Liver (tissue), 3 donors: ENCODE measurements at regions not wholly inside any gene's neighbourhood (a gene's known extent, or its start where the extent isn't known, plus 50 kb on each side); places are given as distances from the start of the nearest gene placed in this dataset.

Source experiments
- EGR1 ChIP-seq, 2 donors: IDR thresholded peaks; 2 replicates each; pipeline ENCODE4 v1.6.1; 2016 to 2018; ENCODE audit warnings: antibody characterized with exemption in 2 of 2, low read depth in 2 of 2
- GABPA ChIP-seq, 2 donors: IDR thresholded peaks in 1 of 2; conservative IDR thresholded peaks in 1 of 2; 2 replicates each; pipeline ENCODE4 v1.6.1; 2016; ENCODE audit warnings: antibody characterized with exemption in 2 of 2, mild to moderate bottlenecking in 1 of 2, moderate library complexity in 1 of 2
- SP1 ChIP-seq: IDR thresholded peaks from 2 replicates; pipeline ENCODE4 v1.6.1; 2018; ENCODE audit warnings: antibody characterized with exemption, mild to moderate bottlenecking
- YY1 ChIP-seq: IDR thresholded peaks from 2 replicates; pipeline ENCODE4 v1.6.1; 2016; ENCODE audit warnings: antibody characterized with exemption, mild to moderate bottlenecking
- TF ChIP-seq, protein P1 (sequence below): fragments of 150-350 bp; IDR thresholded peaks from 2 replicates; pipeline ENCODE4 v1.5.1; 2017; ENCODE audit warnings: improper control_type of control experiment, low read depth, low read length; ENCODE audit not compliant: missing input control
- TF ChIP-seq, protein P2 (sequence below): IDR thresholded peaks from 2 replicates; pipeline ENCODE4 v1.6.1; 2016; ENCODE audit warnings: antibody characterized with exemption
- TF ChIP-seq, protein P3 (sequence below): IDR thresholded peaks from 2 replicates; pipeline ENCODE4 v1.6.1; 2016; ENCODE audit warnings: antibody characterized with exemption
- TF ChIP-seq, protein P4 (sequence below): IDR thresholded peaks from 2 replicates; pipeline ENCODE4 v1.6.1; 2016; ENCODE audit warnings: antibody characterized with exemption, mild to moderate bottlenecking
- TF ChIP-seq, protein P5 (sequence below): IDR thresholded peaks from 2 replicates; pipeline ENCODE4 v1.6.1; 2016; ENCODE audit warnings: antibody characterized with exemption
- donor health status: healthy.
- donor health status: healthy.

GRCh38 chrX:143121477-143121876 is 95.7 kb downstream of the SPANXN4 start:
- TF ChIP-seq, protein P1, sequence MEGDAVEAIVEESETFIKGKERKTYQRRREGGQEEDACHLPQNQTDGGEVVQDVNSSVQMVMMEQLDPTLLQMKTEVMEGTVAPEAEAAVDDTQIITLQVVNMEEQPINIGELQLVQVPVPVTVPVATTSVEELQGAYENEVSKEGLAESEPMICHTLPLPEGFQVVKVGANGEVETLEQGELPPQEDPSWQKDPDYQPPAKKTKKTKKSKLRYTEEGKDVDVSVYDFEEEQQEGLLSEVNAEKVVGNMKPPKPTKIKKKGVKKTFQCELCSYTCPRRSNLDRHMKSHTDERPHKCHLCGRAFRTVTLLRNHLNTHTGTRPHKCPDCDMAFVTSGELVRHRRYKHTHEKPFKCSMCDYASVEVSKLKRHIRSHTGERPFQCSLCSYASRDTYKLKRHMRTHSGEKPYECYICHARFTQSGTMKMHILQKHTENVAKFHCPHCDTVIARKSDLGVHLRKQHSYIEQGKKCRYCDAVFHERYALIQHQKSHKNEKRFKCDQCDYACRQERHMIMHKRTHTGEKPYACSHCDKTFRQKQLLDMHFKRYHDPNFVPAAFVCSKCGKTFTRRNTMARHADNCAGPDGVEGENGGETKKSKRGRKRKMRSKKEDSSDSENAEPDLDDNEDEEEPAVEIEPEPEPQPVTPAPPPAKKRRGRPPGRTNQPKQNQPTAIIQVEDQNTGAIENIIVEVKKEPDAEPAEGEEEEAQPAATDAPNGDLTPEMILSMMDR, result no peak
- TF ChIP-seq YY1 (no peak), SP1 (no peak), EGR1 (IDR thresholded peaks at IDR 0.05; ENCODE audit: low read depth in 2 of 2) (no peak), GABPA (IDR thresholded peaks at IDR 0.05 in 1 of 2, conservative IDR thresholded peaks at IDR 0.05 in 1 of 2) (no peak)
- TF ChIP-seq, protein P2, sequence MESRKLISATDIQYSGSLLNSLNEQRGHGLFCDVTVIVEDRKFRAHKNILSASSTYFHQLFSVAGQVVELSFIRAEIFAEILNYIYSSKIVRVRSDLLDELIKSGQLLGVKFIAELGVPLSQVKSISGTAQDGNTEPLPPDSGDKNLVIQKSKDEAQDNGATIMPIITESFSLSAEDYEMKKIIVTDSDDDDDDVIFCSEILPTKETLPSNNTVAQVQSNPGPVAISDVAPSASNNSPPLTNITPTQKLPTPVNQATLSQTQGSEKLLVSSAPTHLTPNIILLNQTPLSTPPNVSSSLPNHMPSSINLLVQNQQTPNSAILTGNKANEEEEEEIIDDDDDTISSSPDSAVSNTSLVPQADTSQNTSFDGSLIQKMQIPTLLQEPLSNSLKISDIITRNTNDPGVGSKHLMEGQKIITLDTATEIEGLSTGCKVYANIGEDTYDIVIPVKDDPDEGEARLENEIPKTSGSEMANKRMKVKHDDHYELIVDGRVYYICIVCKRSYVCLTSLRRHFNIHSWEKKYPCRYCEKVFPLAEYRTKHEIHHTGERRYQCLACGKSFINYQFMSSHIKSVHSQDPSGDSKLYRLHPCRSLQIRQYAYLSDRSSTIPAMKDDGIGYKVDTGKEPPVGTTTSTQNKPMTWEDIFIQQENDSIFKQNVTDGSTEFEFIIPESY, result no peak
- TF ChIP-seq, protein P3, sequence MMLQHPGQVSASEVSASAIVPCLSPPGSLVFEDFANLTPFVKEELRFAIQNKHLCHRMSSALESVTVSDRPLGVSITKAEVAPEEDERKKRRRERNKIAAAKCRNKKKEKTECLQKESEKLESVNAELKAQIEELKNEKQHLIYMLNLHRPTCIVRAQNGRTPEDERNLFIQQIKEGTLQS, result no peak
- TF ChIP-seq, protein P4, sequence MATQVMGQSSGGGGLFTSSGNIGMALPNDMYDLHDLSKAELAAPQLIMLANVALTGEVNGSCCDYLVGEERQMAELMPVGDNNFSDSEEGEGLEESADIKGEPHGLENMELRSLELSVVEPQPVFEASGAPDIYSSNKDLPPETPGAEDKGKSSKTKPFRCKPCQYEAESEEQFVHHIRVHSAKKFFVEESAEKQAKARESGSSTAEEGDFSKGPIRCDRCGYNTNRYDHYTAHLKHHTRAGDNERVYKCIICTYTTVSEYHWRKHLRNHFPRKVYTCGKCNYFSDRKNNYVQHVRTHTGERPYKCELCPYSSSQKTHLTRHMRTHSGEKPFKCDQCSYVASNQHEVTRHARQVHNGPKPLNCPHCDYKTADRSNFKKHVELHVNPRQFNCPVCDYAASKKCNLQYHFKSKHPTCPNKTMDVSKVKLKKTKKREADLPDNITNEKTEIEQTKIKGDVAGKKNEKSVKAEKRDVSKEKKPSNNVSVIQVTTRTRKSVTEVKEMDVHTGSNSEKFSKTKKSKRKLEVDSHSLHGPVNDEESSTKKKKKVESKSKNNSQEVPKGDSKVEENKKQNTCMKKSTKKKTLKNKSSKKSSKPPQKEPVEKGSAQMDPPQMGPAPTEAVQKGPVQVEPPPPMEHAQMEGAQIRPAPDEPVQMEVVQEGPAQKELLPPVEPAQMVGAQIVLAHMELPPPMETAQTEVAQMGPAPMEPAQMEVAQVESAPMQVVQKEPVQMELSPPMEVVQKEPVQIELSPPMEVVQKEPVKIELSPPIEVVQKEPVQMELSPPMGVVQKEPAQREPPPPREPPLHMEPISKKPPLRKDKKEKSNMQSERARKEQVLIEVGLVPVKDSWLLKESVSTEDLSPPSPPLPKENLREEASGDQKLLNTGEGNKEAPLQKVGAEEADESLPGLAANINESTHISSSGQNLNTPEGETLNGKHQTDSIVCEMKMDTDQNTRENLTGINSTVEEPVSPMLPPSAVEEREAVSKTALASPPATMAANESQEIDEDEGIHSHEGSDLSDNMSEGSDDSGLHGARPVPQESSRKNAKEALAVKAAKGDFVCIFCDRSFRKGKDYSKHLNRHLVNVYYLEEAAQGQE, result no peak
- TF ChIP-seq, protein P5, sequence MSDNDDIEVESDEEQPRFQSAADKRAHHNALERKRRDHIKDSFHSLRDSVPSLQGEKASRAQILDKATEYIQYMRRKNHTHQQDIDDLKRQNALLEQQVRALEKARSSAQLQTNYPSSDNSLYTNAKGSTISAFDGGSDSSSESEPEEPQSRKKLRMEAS, result no peak
